Activated CD8-positive, alpha-beta memory T cell treated with anti-CD3 and anti-CD28 coated beads, Interleukin-2, amount 10 ng/mL, durations not matched to agents 7 days and 5 days (primary cell): ENCODE measurements at regions not wholly inside any gene's neighbourhood (a gene's known extent, or its start where the extent isn't known, plus 50 kb on each side); places are given as distances from the start of the nearest gene placed in this dataset.
A peak's percentile ranks its signal among the peaks of the same experiment; 100 is the strongest.

Experiments used
- ATAC-seq: fragments of 150-1000 bp; cut with Tn5 transposase; one replicate; pipeline ENCODE4 v1.10.0; 2021; ENCODE audit warnings: moderate library complexity
- CTCF ChIA-PET: fragments of 350-600 bp; sonication (Branson Sonifier 250); formaldehyde crosslinking; loops from one replicate; lab custom pipeline; 2021; ENCODE audit warnings: antibody characterized with exemption; lab: Charles Lee
- DNase-seq: peaks from one replicate; pipeline ENCODE4 v3.0.0-alpha.2; 2020
- H3K27ac Mint-ChIP-seq: one replicate; pipeline ENCODE4 v1.8.0; 2021; ENCODE audit warnings: mild to moderate bottlenecking, mixed read lengths
- H3K27me3 Mint-ChIP-seq: one replicate; pipeline ENCODE4 v1.8.0; 2021; ENCODE audit warnings: mixed read lengths
- H3K36me3 Mint-ChIP-seq: one replicate; pipeline ENCODE4 v1.8.0; 2021; ENCODE audit warnings: mild to moderate bottlenecking, mixed read lengths
- H3K4me1 Mint-ChIP-seq: one replicate; pipeline ENCODE4 v1.8.0; 2021; ENCODE audit warnings: mixed read lengths
- H3K4me3 Mint-ChIP-seq: one replicate; pipeline ENCODE4 v1.8.0; 2021; ENCODE audit warnings: mild to moderate bottlenecking, moderate library complexity, mixed read lengths
- H3K9me3 Mint-ChIP-seq: one replicate; pipeline ENCODE4 v1.8.0; 2022; ENCODE audit warnings: low read depth, mixed read lengths

- CTCF ChIA-PET, result no interaction called here
- Mint-ChIP-seq H3K9me3 (no peaks in the 10 kb centered on the region), H3K4me3 (no peak overlapping the region), H3K4me1 (no peaks in the 10 kb centered on the region), H3K27ac (no peak overlapping the region), H3K27me3 (no peaks in the 10 kb centered on the region), H3K36me3 (no peaks in the 10 kb centered on the region)
- DNase-seq, result no peak
- no peak for ATAC-seq
Observed at GRCh38 chr2:209322041-209322440, 101.8 kb upstream of the MAP2 start.

- CTCF ChIA-PET, result interaction anchor here (2.4 kb wide), 1 partner anchor 12 kb away, joined by 12 read pairs; no protein-coding TSS in a partner anchor
- no peak for ATAC-seq
- no peaks in the 10 kb centered on the region for H3K36me3 Mint-ChIP-seq
- H3K4me1 Mint-ChIP-seq, result no peaks in the 10 kb centered on the region
- no peaks in the 10 kb centered on the region for H3K9me3 Mint-ChIP-seq
- no peak overlapping the region for H3K27ac Mint-ChIP-seq
- H3K27me3 Mint-ChIP-seq, result no peaks in the 10 kb centered on the region
- no peak overlapping the region for H3K4me3 Mint-ChIP-seq
- DNase-seq, result no peak
Observed at GRCh38 chr2:209322905-209323512, 100.8 kb upstream of the MAP2 start.

GRCh38 chr2:209323738-209324137 lies 100.1 kb upstream of the MAP2 start:
- no peaks in the 10 kb centered on the region for H3K27me3 Mint-ChIP-seq
- ATAC-seq (no peak), DNase-seq (no peak)
- no peak overlapping the region for H3K27ac Mint-ChIP-seq
- CTCF ChIA-PET, result interaction anchor here (2.4 kb wide), 1 partner anchor 11 kb away, joined by 12 read pairs; no protein-coding TSS in a partner anchor
- H3K36me3 Mint-ChIP-seq, result no peaks in the 10 kb centered on the region
- no peaks in the 10 kb centered on the region for H3K9me3 Mint-ChIP-seq
- H3K4me1 Mint-ChIP-seq, result no peaks in the 10 kb centered on the region
- H3K4me3 Mint-ChIP-seq, result no peak overlapping the region

- DNase-seq (no peak), ATAC-seq (no peak)
- Mint-ChIP-seq H3K4me3 (no peak overlapping the region), H3K9me3 (no peaks in the 10 kb centered on the region), H3K27ac (no peak overlapping the region), H3K36me3 (no peaks in the 10 kb centered on the region), H3K4me1 (no peaks in the 10 kb centered on the region), H3K27me3 (no peaks in the 10 kb centered on the region)
- CTCF ChIA-PET, result interaction anchor here (2.4 kb wide), 1 partner anchor 11 kb away, joined by 12 read pairs; no protein-coding TSS in a partner anchor
Observed at GRCh38 chr2:209324281-209324680, 99.6 kb upstream of the MAP2 start.

- ATAC-seq, result no peak
- H3K4me1 Mint-ChIP-seq, result no peaks in the 10 kb centered on the region
- no peak overlapping the region for H3K27ac Mint-ChIP-seq
- no peaks in the 10 kb centered on the region for H3K9me3 Mint-ChIP-seq
- CTCF ChIA-PET, result no interaction called here
- DNase-seq, result no peak
- no peaks in the 10 kb centered on the region for H3K36me3 Mint-ChIP-seq
- H3K4me3 Mint-ChIP-seq, result no peak overlapping the region
- H3K27me3 Mint-ChIP-seq, result no peaks in the 10 kb centered on the region
Observed at GRCh38 chr2:209331291-209331844, 92.5 kb upstream of the MAP2 start.

GRCh38 chr2:209334188-209335017 lies 89.4 kb upstream of the MAP2 start:
- Mint-ChIP-seq H3K4me1 (no peaks in the 10 kb centered on the region), H3K27me3 (no peaks in the 10 kb centered on the region), H3K4me3 (no peak overlapping the region), H3K36me3 (no peaks in the 10 kb centered on the region), H3K9me3 (no peaks in the 10 kb centered on the region), H3K27ac (no peak overlapping the region)
- CTCF ChIA-PET, result interaction anchor here (0.7 to 2.9 kb wide), 15 partner anchors 8 to 939 kb away, joined by 3 to 12 read pairs (median 4); partner anchors contain the start of genes MAP2 and PTH2R
- ATAC-seq (no peak), DNase-seq (peak; percentile 42)

GRCh38 chr2:209340522-209340921 lies 83.3 kb upstream of the MAP2 start:
- no peaks in the 10 kb centered on the region for H3K4me1 Mint-ChIP-seq
- no peaks in the 10 kb centered on the region for H3K27me3 Mint-ChIP-seq
- CTCF ChIA-PET, result no interaction called here
- H3K27ac Mint-ChIP-seq, result no peak overlapping the region
- no peak overlapping the region for H3K4me3 Mint-ChIP-seq
- DNase-seq (no peak), ATAC-seq (no peak)
- no peaks in the 10 kb centered on the region for H3K36me3 Mint-ChIP-seq
- no peaks in the 10 kb centered on the region for H3K9me3 Mint-ChIP-seq

- no peaks in the 10 kb centered on the region for H3K27me3 Mint-ChIP-seq
- DNase-seq (no peak), ATAC-seq (no peak)
- H3K27ac Mint-ChIP-seq, result no peak overlapping the region
- H3K36me3 Mint-ChIP-seq, result no peaks in the 10 kb centered on the region
- no peaks in the 10 kb centered on the region for H3K9me3 Mint-ChIP-seq
- CTCF ChIA-PET, result no interaction called here
- no peak overlapping the region for H3K4me3 Mint-ChIP-seq
- no peaks in the 10 kb centered on the region for H3K4me1 Mint-ChIP-seq
Observed at GRCh38 chr2:209344349-209344748, 79.5 kb upstream of the MAP2 start.

GRCh38 chr2:209348433-209348832 lies 75.4 kb upstream of the MAP2 start:
- H3K9me3 Mint-ChIP-seq, result no peaks in the 10 kb centered on the region
- H3K27ac Mint-ChIP-seq, result no peak overlapping the region
- H3K4me3 Mint-ChIP-seq, result no peak overlapping the region
- H3K27me3 Mint-ChIP-seq, result no peaks in the 10 kb centered on the region
- H3K36me3 Mint-ChIP-seq, result no peaks in the 10 kb centered on the region
- H3K4me1 Mint-ChIP-seq, result no peaks in the 10 kb centered on the region
- DNase-seq (no peak), ATAC-seq (no peak)
- CTCF ChIA-PET, result interaction anchor here (2.1 kb wide), 1 partner anchor 14 kb away, joined by 8 read pairs; no protein-coding TSS in a partner anchor

GRCh38 chr2:209351636-209352035 lies 72.2 kb upstream of the MAP2 start:
- Mint-ChIP-seq H3K4me1 (no peaks in the 10 kb centered on the region), H3K27me3 (no peaks in the 10 kb centered on the region), H3K9me3 (peaks cover 2% of the 10 kb centered on the region), H3K4me3 (no peak overlapping the region), H3K27ac (no peak overlapping the region), H3K36me3 (no peaks in the 10 kb centered on the region)
- DNase-seq, result no peak
- CTCF ChIA-PET, result no interaction called here
- ATAC-seq, result no peak

- Mint-ChIP-seq H3K27ac (no peak overlapping the region), H3K4me3 (no peak overlapping the region), H3K4me1 (no peaks in the 10 kb centered on the region), H3K9me3 (peaks cover 2% of the 10 kb centered on the region), H3K36me3 (no peaks in the 10 kb centered on the region), H3K27me3 (no peaks in the 10 kb centered on the region)
- DNase-seq, result no peak
- ATAC-seq, result no peak
- CTCF ChIA-PET, result no interaction called here
Observed at GRCh38 chr2:209358992-209359391, 64.9 kb upstream of the MAP2 start.

- Mint-ChIP-seq H3K27ac (no peak overlapping the region), H3K36me3 (no peaks in the 10 kb centered on the region), H3K4me1 (no peaks in the 10 kb centered on the region), H3K27me3 (no peaks in the 10 kb centered on the region), H3K4me3 (no peak overlapping the region), H3K9me3 (no peaks in the 10 kb centered on the region)
- ATAC-seq (no peak), DNase-seq (no peak)
- CTCF ChIA-PET, result no interaction called here
Observed at GRCh38 chr2:209367075-209367747, 56.6 kb upstream of the MAP2 start.

GRCh38 chr2:209368406-209368805 lies 55.4 kb upstream of the MAP2 start:
- CTCF ChIA-PET, result no interaction called here
- Mint-ChIP-seq H3K9me3 (no peaks in the 10 kb centered on the region), H3K36me3 (no peaks in the 10 kb centered on the region), H3K27ac (no peak overlapping the region), H3K4me3 (no peak overlapping the region), H3K27me3 (no peaks in the 10 kb centered on the region), H3K4me1 (no peaks in the 10 kb centered on the region)
- no peak for ATAC-seq
- DNase-seq, result no peak
